T47D (cell line): ENCODE measurements at regions not wholly inside any gene's neighbourhood (a gene's known extent, or its start where the extent isn't known, plus 50 kb on each side); places are given as distances from the start of the nearest gene placed in this dataset.
"Not testable (repeated sequence)": the region's sequence is repeated elsewhere in the genome, so short reads cannot be mapped to it uniquely, and the experiment has no call there.

Experiments used
- DNase-seq, 2 experiments: peaks; one replicate each; pipeline versions ENCODE4 v3.0.0 to v3.0.0-alpha.2; 2011 to 2012; ENCODE audit warnings: low read depth in 1 of 2, low spot score in 1 of 2
- JUND ChIP-seq: IDR thresholded peaks from 2 replicates; pipeline ENCODE4 v1.6.1; 2012; ENCODE audit warnings: low read depth
- in situ Hi-C: cut with HindIII; loops from 2 replicates; pipeline ENCODE4 v1.10.0; 2016; ENCODE audit warnings: low sequenced_read_pairs, low pct_unique_long_range_greater_than_20kb

DNA sequence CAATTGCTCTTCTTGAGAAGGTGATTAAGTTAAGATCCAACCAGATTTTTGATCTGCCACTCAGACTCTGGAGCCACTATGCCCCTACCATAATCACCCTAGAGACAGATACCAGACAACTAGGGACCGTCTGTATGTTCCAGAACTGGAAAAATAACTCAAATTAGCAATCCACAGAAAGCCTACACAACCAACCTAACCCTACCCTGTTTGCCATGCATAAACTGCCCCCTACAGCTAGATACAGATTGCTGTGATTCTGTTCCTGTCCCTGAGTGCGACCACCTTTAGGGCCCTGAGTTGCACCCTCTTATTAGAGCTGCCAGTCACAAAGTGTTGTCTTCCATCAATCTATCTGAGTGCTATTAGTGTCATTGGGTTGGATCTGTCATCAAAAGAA, 929.8 kb upstream of the SLITRK1 start:
- TF ChIP-seq JUND: no peak
- DNase-seq: no peak
- in situ Hi-C loops: no loop called here

DNA sequence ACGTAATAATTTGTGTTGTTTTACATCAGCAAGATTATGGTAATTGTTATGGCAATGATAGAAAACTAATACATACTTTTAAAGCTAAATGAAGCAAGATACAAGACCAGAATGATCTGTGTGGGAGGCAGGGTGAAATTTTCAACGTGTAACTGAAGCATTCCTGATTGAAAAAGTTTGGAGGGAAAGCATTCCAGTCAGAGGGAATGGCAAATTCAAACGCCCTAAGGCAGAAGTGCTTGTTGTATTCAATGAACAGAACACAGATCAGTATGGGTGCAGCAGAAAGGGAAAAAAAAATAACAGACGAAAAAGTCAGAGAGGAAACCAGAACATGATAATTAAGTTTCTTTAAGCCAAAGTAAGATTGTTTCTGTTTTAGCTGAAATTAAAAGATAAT, 928.5 kb upstream of the SLITRK1 start:
- TF ChIP-seq JUND: no peak
- DNase-seq: no peak
- in situ Hi-C loops: no loop called here

- no peak for TF ChIP-seq JUND
- in situ Hi-C loops: no loop called here
These were observed 919.8 kb upstream of the SLITRK1 start for GRCh38 chr13:84802073-84802472.

GRCh38 chr13:84784443-84785153, 902.3 kb upstream of the SLITRK1 start:
- in situ Hi-C loops: no loop called here

More at GRCh38 chr13:84802073-84802472, 919.8 kb upstream of the SLITRK1 start:
- DNase-seq: no peak

GRCh38 chr13:84777316-84777715, 895.0 kb upstream of the SLITRK1 start:
- no peak for TF ChIP-seq JUND
- in situ Hi-C loops: no loop called here
- no peak for DNase-seq

More at GRCh38 chr13:84784443-84785153, 902.3 kb upstream of the SLITRK1 start:
- no peak for DNase-seq
- TF ChIP-seq JUND: no peak

GRCh38 chr13:84776593-84776992, 894.3 kb upstream of the SLITRK1 start:
- TF ChIP-seq JUND: no peak
- no peak for DNase-seq
- in situ Hi-C loops: no loop called here

DNA sequence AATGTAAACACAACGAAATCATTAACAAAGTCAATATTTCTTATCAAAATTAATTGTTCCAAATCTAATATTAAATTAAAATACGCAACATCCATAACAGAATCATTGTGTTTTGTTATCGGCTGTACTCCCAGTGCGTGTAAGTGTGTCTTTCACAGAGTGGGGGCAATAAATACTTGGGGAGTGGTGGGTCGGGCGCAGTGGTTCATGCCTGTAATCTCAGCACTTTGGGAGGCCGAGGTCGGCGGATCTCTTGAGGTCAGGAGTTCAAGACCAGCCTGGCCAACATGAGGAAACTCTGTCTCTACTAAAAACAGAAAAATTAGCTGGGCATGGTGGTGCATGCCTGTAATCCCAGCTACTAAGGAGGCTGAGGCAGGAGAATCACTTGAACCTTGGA, 893.6 kb upstream of the SLITRK1 start:
- DNase-seq, in situ Hi-C loops: not testable (repeated sequence)

- in situ Hi-C loops: no loop called here
- TF ChIP-seq JUND: no peak
- no peak for DNase-seq
These were observed 891.8 kb upstream of the SLITRK1 start for GRCh38 chr13:84774111-84774510.

DNA sequence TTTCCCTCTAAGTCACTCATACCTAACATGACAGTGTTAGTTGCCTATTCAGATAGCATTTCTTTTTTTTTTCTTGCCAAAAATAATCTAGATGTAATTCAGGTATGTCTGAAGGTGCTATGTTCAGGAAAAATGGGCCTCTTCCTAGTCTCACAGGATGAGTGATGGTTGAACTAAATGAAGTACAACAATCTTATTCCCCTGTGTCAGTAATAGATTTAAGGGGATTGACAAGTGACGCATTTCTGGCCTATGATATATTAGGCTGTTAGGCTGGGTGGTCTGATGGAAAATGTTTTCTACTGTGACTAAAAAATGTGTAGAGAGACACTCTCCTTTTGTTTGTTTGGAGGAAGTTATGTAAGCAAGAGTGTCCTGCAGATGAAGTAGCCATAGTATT, 878.7 kb upstream of the SLITRK1 start:
- no peak for TF ChIP-seq JUND
- in situ Hi-C loops: no loop called here

DNA sequence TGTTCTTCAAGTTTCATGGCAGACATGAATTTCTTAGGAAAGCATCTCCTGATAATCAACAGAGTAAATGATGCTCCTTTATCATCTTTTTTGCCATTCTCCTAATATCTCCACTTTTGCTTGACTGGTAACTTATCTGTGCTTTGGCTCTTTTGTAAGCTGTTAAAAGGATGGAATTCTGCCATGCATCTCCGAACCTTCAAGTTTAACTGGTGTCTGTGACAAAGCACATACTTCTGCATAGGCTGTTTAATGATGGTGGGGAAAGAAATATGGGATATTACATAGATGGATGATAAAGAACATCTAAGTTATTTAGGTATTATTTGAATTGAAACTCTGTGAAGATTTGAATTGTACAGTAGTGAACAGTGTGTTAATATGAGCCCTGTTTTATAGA, 866.9 kb upstream of the SLITRK1 start:
- no peak for DNase-seq
- no peak for TF ChIP-seq JUND
- in situ Hi-C loops: no loop called here

More for the DNA sequence above, 878.7 kb upstream of the SLITRK1 start:
- no peak for DNase-seq

GRCh38 chr13:84745051-84745551, 862.8 kb upstream of the SLITRK1 start:
- no peak for DNase-seq
- no peak for TF ChIP-seq JUND
- in situ Hi-C loops: no loop called here

GRCh38 chr13:84744203-84744602, 861.9 kb upstream of the SLITRK1 start:
- in situ Hi-C loops: no loop called here

GRCh38 chr13:84741253-84741652, 859.0 kb upstream of the SLITRK1 start:
- no peak for TF ChIP-seq JUND
- in situ Hi-C loops: no loop called here

More at GRCh38 chr13:84744203-84744602, 861.9 kb upstream of the SLITRK1 start:
- no peak for DNase-seq
- TF ChIP-seq JUND: no peak

GRCh38 chr13:84739021-84739420, 856.7 kb upstream of the SLITRK1 start:
- TF ChIP-seq JUND: no peak
- no peak for DNase-seq
- in situ Hi-C loops: no loop called here

More at GRCh38 chr13:84741253-84741652, 859.0 kb upstream of the SLITRK1 start:
- DNase-seq: no peak
